Tibial nerve (tissue), 4 donors: ENCODE measurements at regions not wholly inside any gene's neighbourhood (a gene's known extent, or its start where the extent isn't known, plus 50 kb on each side); places are given as distances from the start of the nearest gene placed in this dataset.

Experiments
- DNase-seq, 2 donors: peaks; one replicate each; pipeline ENCODE4 v3.0.0-alpha.2; 2019; ENCODE audit warnings: low spot score in 2 of 2
- H3K27ac ChIP-seq, 4 donors: fragments of 200-600 bp; sonication (generic) in 3 of 4; one replicate each; pipeline ENCODE4 v1.5.1; 2017 to 2019; ENCODE audit warnings: mild to moderate bottlenecking in 1 of 4
- H3K27me3 ChIP-seq, 2 donors: fragments of 200-600 bp; sonication (generic) in 1 of 2; one replicate each; pipeline versions ENCODE4 v1.5.1 to v1.6.0; 2017 to 2019
- H3K36me3 ChIP-seq, 3 donors: fragments of 200-600 bp; sonication (generic); one replicate each; pipeline ENCODE4 v1.5.1; 2018 to 2019
- H3K4me1 ChIP-seq, 4 donors: fragments of 200-600 bp; sonication (generic) in 3 of 4; one replicate each; pipeline ENCODE4 v1.5.1; 2017 to 2019
- H3K4me3 ChIP-seq, 4 donors: fragments of 200-600 bp; sonication (generic) in 3 of 4; one replicate each; pipeline ENCODE4 v1.5.1; 2017 to 2019; ENCODE audit warnings: mild to moderate bottlenecking in 1 of 4, moderate library complexity in 1 of 4
- H3K9me3 ChIP-seq, 4 donors: fragments of 200-600 bp; sonication (generic) in 3 of 4; one replicate each; pipeline ENCODE4 v1.5.1; 2017 to 2019
- CTCF ChIP-seq, 5 experiments: fragments of 200-600 bp in 3 of 5; fragments of 450-650 bp in 2 of 5; sonication (generic) in 3 of 5; IDR thresholded peaks; one replicate each; pipeline ENCODE4 v1.5.1; 2016 to 2019; ENCODE audit warnings: antibody characterized with exemption in 5 of 5, mild to moderate bottlenecking in 3 of 5, moderate library complexity in 2 of 5
- EP300 ChIP-seq, 2 donors: sonication (generic); formaldehyde crosslinking; IDR thresholded peaks; one replicate each; pipeline ENCODE4 v1.6.1; 2017; ENCODE audit warnings: antibody characterized with exemption in 2 of 2, mild to moderate bottlenecking in 1 of 2
- POLR2A ChIP-seq, 2 donors: fragments of 450-650 bp; IDR thresholded peaks; one replicate each; pipeline ENCODE4 v1.6.1; 2017; ENCODE audit warnings: antibody characterized with exemption in 2 of 2, mild to moderate bottlenecking in 2 of 2, moderate library complexity in 2 of 2
- whole genome bisulfite sequencing, 2 donors: methylation state at CpG; one replicate each; pipeline ENCODE4 v1.1.5; 2018; 5-methylcytosine and 5-hydroxymethylcytosine counted together

GRCh38 chr4:179738822-179739221 lies 2296.6 kb upstream of the AGA start:
- Histone ChIP-seq H3K9me3 (no peaks in the 10 kb centered on the region), H3K4me1 (no peaks in the 10 kb centered on the region), H3K27ac (no peak overlapping the region), H3K4me3 (no peak overlapping the region), H3K36me3 (no peaks in the 10 kb centered on the region), H3K27me3 (no peaks in the 10 kb centered on the region)
- WGBS, 2 donors: 67 to 86% methylated on average over 3 of the region's 3 CpGs
- DNase-seq: no peak
- TF ChIP-seq CTCF (IDR thresholded peaks at IDR 0.05): no peak
- no peak for TF ChIP-seq EP300 (IDR thresholded peaks at IDR 0.05)
- TF ChIP-seq POLR2A (IDR thresholded peaks at IDR 0.05): no peak

GRCh38 chr4:179747218-179747910 lies 2305.1 kb upstream of the AGA start:
- H3K27ac ChIP-seq: no peak overlapping the region
- DNase-seq: no peak
- H3K9me3 ChIP-seq: no peaks in the 10 kb centered on the region
- TF ChIP-seq EP300 (IDR thresholded peaks at IDR 0.05) (no peak), POLR2A (IDR thresholded peaks at IDR 0.05) (no peak), CTCF (IDR thresholded peaks at IDR 0.05) (no peak)
- H3K4me3 ChIP-seq: no peak overlapping the region
- H3K36me3 ChIP-seq: no peaks in the 10 kb centered on the region
- H3K27me3 ChIP-seq: no peaks in the 10 kb centered on the region
- 73 to 78% methylated on average over 4 of the region's 4 CpGs for WGBS, 2 donors
- H3K4me1 ChIP-seq: no peaks in the 10 kb centered on the region

GRCh38 chr4:179748837-179749236 lies 2306.6 kb upstream of the AGA start:
- no peaks in the 10 kb centered on the region for H3K4me1 ChIP-seq
- no peak for TF ChIP-seq EP300 (IDR thresholded peaks at IDR 0.05)
- no peak for TF ChIP-seq CTCF (IDR thresholded peaks at IDR 0.05)
- no peaks in the 10 kb centered on the region for H3K36me3 ChIP-seq
- H3K27ac ChIP-seq: no peak overlapping the region
- no peak for DNase-seq
- 87 to 90% methylated on average over 6 of the region's 6 CpGs for WGBS, 2 donors
- no peak overlapping the region for H3K4me3 ChIP-seq
- no peaks in the 10 kb centered on the region for H3K27me3 ChIP-seq
- H3K9me3 ChIP-seq: no peaks in the 10 kb centered on the region

- WGBS, 2 donors: 55 to 68% methylated on average over 4 of the region's 4 CpGs
- Histone ChIP-seq H3K36me3 (no peaks in the 10 kb centered on the region), H3K4me3 (no peak overlapping the region), H3K4me1 (no peaks in the 10 kb centered on the region), H3K27me3 (no peaks in the 10 kb centered on the region), H3K27ac (no peak overlapping the region), H3K9me3 (no peaks in the 10 kb centered on the region)
- DNase-seq: no peak
- TF ChIP-seq POLR2A (IDR thresholded peaks at IDR 0.05): no peak
- no peak for TF ChIP-seq EP300 (IDR thresholded peaks at IDR 0.05)
- no peak for TF ChIP-seq CTCF (IDR thresholded peaks at IDR 0.05)
Measured at GRCh38 chr4:179750374-179750773, 2308.1 kb upstream of the AGA start.

GRCh38 chr4:179751669-179752068 lies 2309.4 kb upstream of the AGA start:
- WGBS, 2 donors: 65 to 77% methylated on average over 8 of the region's 8 CpGs
- Histone ChIP-seq H3K27me3 (no peaks in the 10 kb centered on the region), H3K9me3 (no peaks in the 10 kb centered on the region), H3K4me1 (no peaks in the 10 kb centered on the region), H3K4me3 (no peak overlapping the region), H3K36me3 (no peaks in the 10 kb centered on the region), H3K27ac (no peak overlapping the region)
- DNase-seq: no peak
- TF ChIP-seq CTCF (IDR thresholded peaks at IDR 0.05) (no peak), EP300 (IDR thresholded peaks at IDR 0.05) (no peak), POLR2A (IDR thresholded peaks at IDR 0.05) (no peak)
